ENCODE measurements at regions not wholly inside any gene's neighbourhood (a gene's known extent, or its start where the extent isn't known, plus 50 kb on each side); places are given as distances from the start of the nearest gene placed in this dataset.
"Not testable (repeated sequence)": the region's sequence is repeated elsewhere in the genome, so short reads cannot be mapped to it uniquely, and the experiment has no call there.

- not testable (repeated sequence) for H3K4me3 Mint-ChIP-seq; H3K36me3 Mint-ChIP-seq; H3K27me3 Mint-ChIP-seq; DNase-seq; H3K4me1 Mint-ChIP-seq; H3K27ac Mint-ChIP-seq; H3K9me3 Mint-ChIP-seq; ATAC-seq (replicated peaks)
Observed at GRCh38 chr3:34679055-34679454, 880.6 kb downstream of the PDCD6IP start.

GRCh38 chr3:34683851-34684250 is 885.4 kb downstream of the PDCD6IP start:
- ATAC-seq (replicated peaks) (peak; percentile 38 to 49), DNase-seq (peak; percentile 6)
- no peak overlapping the region for H3K27ac Mint-ChIP-seq
- no peaks in the 10 kb centered on the region for H3K36me3 Mint-ChIP-seq
- H3K4me3 Mint-ChIP-seq = no peak overlapping the region
- H3K27me3 Mint-ChIP-seq = no peaks in the 10 kb centered on the region
- H3K4me1 Mint-ChIP-seq = no peaks in the 10 kb centered on the region
- H3K9me3 Mint-ChIP-seq = peaks cover 5% of the 10 kb centered on the region in 2 donors

GRCh38 chr3:34686541-34686940 is 888.1 kb downstream of the PDCD6IP start:
- no peaks in the 10 kb centered on the region for H3K9me3 Mint-ChIP-seq
- no peaks in the 10 kb centered on the region for H3K27me3 Mint-ChIP-seq
- ATAC-seq (replicated peaks) = no peak
- H3K4me1 Mint-ChIP-seq = no peaks in the 10 kb centered on the region
- H3K4me3 Mint-ChIP-seq = no peak overlapping the region
- no peaks in the 10 kb centered on the region for H3K36me3 Mint-ChIP-seq
- DNase-seq = no peak
- H3K27ac Mint-ChIP-seq = no peak overlapping the region

GRCh38 chr3:34687671-34688070 is 889.2 kb downstream of the PDCD6IP start:
- Mint-ChIP-seq H3K9me3 (no peaks in the 10 kb centered on the region), H3K36me3 (peaks cover 0 to 3% of the 10 kb centered on the region in 2 donors), H3K4me3 (no peak overlapping the region)

GRCh38 chr3:34696831-34697230 is 898.4 kb downstream of the PDCD6IP start:
- Mint-ChIP-seq H3K27me3 (no peaks in the 10 kb centered on the region), H3K36me3 (peaks cover 0 to 3% of the 10 kb centered on the region in 2 donors), H3K4me1 (no peaks in the 10 kb centered on the region), H3K27ac (no peak overlapping the region), H3K4me3 (no peak overlapping the region), H3K9me3 (peaks cover 16 to 19% of the 10 kb centered on the region in 2 donors)
- ATAC-seq (replicated peaks) (no peak), DNase-seq (no peak)

More at GRCh38 chr3:34687671-34688070, 889.2 kb downstream of the PDCD6IP start:
- no peaks in the 10 kb centered on the region for H3K4me1 Mint-ChIP-seq
- ATAC-seq (replicated peaks) (no peak), DNase-seq (no peak)
- H3K27ac Mint-ChIP-seq = no peak overlapping the region
- H3K27me3 Mint-ChIP-seq = no peaks in the 10 kb centered on the region

- ATAC-seq (replicated peaks) (no peak), DNase-seq (no peak)
- Mint-ChIP-seq H3K27me3 (no peaks in the 10 kb centered on the region), H3K4me1 (no peaks in the 10 kb centered on the region), H3K4me3 (no peak overlapping the region), H3K9me3 (peaks cover 23 to 25% of the 10 kb centered on the region in 2 donors), H3K36me3 (peaks cover 0 to 4% of the 10 kb centered on the region in 2 donors), H3K27ac (no peak overlapping the region)
Observed at GRCh38 chr3:34703053-34703452, 904.6 kb downstream of the PDCD6IP start.

GRCh38 chr3:34724916-34725499 is 914.3 kb upstream of the ARPP21 start:
- H3K27ac Mint-ChIP-seq = no peak overlapping the region
- peaks cover 5 to 6% of the 10 kb centered on the region in 2 donors for H3K9me3 Mint-ChIP-seq
- H3K27me3 Mint-ChIP-seq = peaks cover 5 to 10% of the 10 kb centered on the region in 2 donors
- H3K36me3 Mint-ChIP-seq = no peaks in the 10 kb centered on the region
- ATAC-seq (replicated peaks) = no peak
- H3K4me1 Mint-ChIP-seq = peaks cover 0 to 3% of the 10 kb centered on the region in 2 donors
- DNase-seq = no peak
- no peak overlapping the region for H3K4me3 Mint-ChIP-seq

- no peaks in the 10 kb centered on the region for H3K36me3 Mint-ChIP-seq
- ATAC-seq (replicated peaks) (no peak), DNase-seq (no peak)
- peaks cover 0 to 3% of the 10 kb centered on the region in 2 donors for H3K4me1 Mint-ChIP-seq
- H3K27ac Mint-ChIP-seq = no peak overlapping the region
- no peak overlapping the region for H3K4me3 Mint-ChIP-seq
- H3K27me3 Mint-ChIP-seq = peaks cover 5 to 10% of the 10 kb centered on the region in 2 donors
- H3K9me3 Mint-ChIP-seq = peaks cover 8 to 12% of the 10 kb centered on the region in 2 donors
Observed at GRCh38 chr3:34725774-34726173, 913.6 kb upstream of the ARPP21 start.

GRCh38 chr3:34727700-34728099 is 911.6 kb upstream of the ARPP21 start:
- H3K9me3 Mint-ChIP-seq = peaks cover 8 to 12% of the 10 kb centered on the region in 2 donors
- no peak overlapping the region for H3K4me3 Mint-ChIP-seq
- H3K36me3 Mint-ChIP-seq = no peaks in the 10 kb centered on the region
- no peak for DNase-seq
- H3K27me3 Mint-ChIP-seq = peaks cover 5 to 10% of the 10 kb centered on the region in 2 donors
- H3K4me1 Mint-ChIP-seq = peaks cover 0 to 3% of the 10 kb centered on the region in 2 donors
- peak; percentile 58 to 66 for ATAC-seq (replicated peaks)
- no peak overlapping the region for H3K27ac Mint-ChIP-seq

GRCh38 chr3:34742151-34742550 is 897.2 kb upstream of the ARPP21 start:
- H3K27me3 Mint-ChIP-seq = no peaks in the 10 kb centered on the region
- ATAC-seq (replicated peaks) = no peak
- H3K4me3 Mint-ChIP-seq = no peak overlapping the region

GRCh38 chr3:34758630-34759261 is 880.6 kb upstream of the ARPP21 start:
- H3K4me3 Mint-ChIP-seq = no peak overlapping the region
- DNase-seq (no peak), ATAC-seq (replicated peaks) (no peak)
- peaks cover 4 to 8% of the 10 kb centered on the region in 2 donors for H3K9me3 Mint-ChIP-seq
- no peaks in the 10 kb centered on the region for H3K4me1 Mint-ChIP-seq
- H3K27ac Mint-ChIP-seq = no peak overlapping the region
- peaks cover 0 to 1% of the 10 kb centered on the region in 2 donors for H3K36me3 Mint-ChIP-seq
- no peaks in the 10 kb centered on the region for H3K27me3 Mint-ChIP-seq

More at GRCh38 chr3:34742151-34742550, 897.2 kb upstream of the ARPP21 start:
- DNase-seq = no peak
- no peak overlapping the region for H3K27ac Mint-ChIP-seq
- no peaks in the 10 kb centered on the region for H3K36me3 Mint-ChIP-seq
- H3K9me3 Mint-ChIP-seq = peaks cover 0 to 2% of the 10 kb centered on the region in 2 donors
- no peaks in the 10 kb centered on the region for H3K4me1 Mint-ChIP-seq

GRCh38 chr3:34777386-34777785 is 861.9 kb upstream of the ARPP21 start:
- ATAC-seq (replicated peaks) (no peak), DNase-seq (no peak)
- Mint-ChIP-seq H3K27ac (no peak overlapping the region), H3K27me3 (no peaks in the 10 kb centered on the region), H3K4me3 (no peak overlapping the region), H3K4me1 (no peaks in the 10 kb centered on the region), H3K36me3 (no peaks in the 10 kb centered on the region), H3K9me3 (peaks cover 4 to 7% of the 10 kb centered on the region in 2 donors)

GRCh38 chr3:34779092-34779491 is 860.2 kb upstream of the ARPP21 start:
- no peak for ATAC-seq (replicated peaks)
- DNase-seq = no peak
- no peaks in the 10 kb centered on the region for H3K27me3 Mint-ChIP-seq
- H3K27ac Mint-ChIP-seq = no peak overlapping the region
- H3K9me3 Mint-ChIP-seq = peaks cover 1 to 4% of the 10 kb centered on the region in 2 donors
- H3K4me1 Mint-ChIP-seq = no peaks in the 10 kb centered on the region
- H3K4me3 Mint-ChIP-seq = no peak overlapping the region
- H3K36me3 Mint-ChIP-seq = no peaks in the 10 kb centered on the region

GRCh38 chr3:34780294-34780693 is 859.0 kb upstream of the ARPP21 start:
- no peak overlapping the region for H3K4me3 Mint-ChIP-seq
- H3K9me3 Mint-ChIP-seq = peaks cover 0 to 4% of the 10 kb centered on the region in 2 donors
- no peaks in the 10 kb centered on the region for H3K36me3 Mint-ChIP-seq
- ATAC-seq (replicated peaks) = no peak
- H3K4me1 Mint-ChIP-seq = no peaks in the 10 kb centered on the region
- DNase-seq = no peak
- H3K27me3 Mint-ChIP-seq = no peaks in the 10 kb centered on the region
- no peak overlapping the region for H3K27ac Mint-ChIP-seq

GRCh38 chr3:34780973-34781372 is 858.4 kb upstream of the ARPP21 start:
- Mint-ChIP-seq H3K4me1 (no peaks in the 10 kb centered on the region), H3K27me3 (no peaks in the 10 kb centered on the region), H3K9me3 (peaks cover 0 to 4% of the 10 kb centered on the region in 2 donors), H3K36me3 (no peaks in the 10 kb centered on the region), H3K4me3 (no peak overlapping the region), H3K27ac (no peak overlapping the region)
- DNase-seq (no peak), ATAC-seq (replicated peaks) (no peak)

Data from stimulated activated naive B cell treated with anti-CD40 and anti-IgM and Interleukin-4, amounts not matched to agents 10 μg/mL and 1 μg/mL and 100 μg/mL, for 72 hours (primary cell).